Activated T-cell treated with anti-CD3 and anti-CD28 coated beads, Interleukin-2, amount 50 U/mL, for 48 hours (primary cell): ENCODE measurements at regions not wholly inside any gene's neighbourhood (a gene's known extent, or its start where the extent isn't known, plus 50 kb on each side); places are given as distances from the start of the nearest gene placed in this dataset.
"Not testable (repeated sequence)": the region's sequence is repeated elsewhere in the genome, so short reads cannot be mapped to it uniquely, and the experiment has no call there.

Source experiments
- DNase-seq, 2 experiments: peaks; one replicate each; pipeline ENCODE4 v3.0.0-alpha.2; 2020

DNA sequence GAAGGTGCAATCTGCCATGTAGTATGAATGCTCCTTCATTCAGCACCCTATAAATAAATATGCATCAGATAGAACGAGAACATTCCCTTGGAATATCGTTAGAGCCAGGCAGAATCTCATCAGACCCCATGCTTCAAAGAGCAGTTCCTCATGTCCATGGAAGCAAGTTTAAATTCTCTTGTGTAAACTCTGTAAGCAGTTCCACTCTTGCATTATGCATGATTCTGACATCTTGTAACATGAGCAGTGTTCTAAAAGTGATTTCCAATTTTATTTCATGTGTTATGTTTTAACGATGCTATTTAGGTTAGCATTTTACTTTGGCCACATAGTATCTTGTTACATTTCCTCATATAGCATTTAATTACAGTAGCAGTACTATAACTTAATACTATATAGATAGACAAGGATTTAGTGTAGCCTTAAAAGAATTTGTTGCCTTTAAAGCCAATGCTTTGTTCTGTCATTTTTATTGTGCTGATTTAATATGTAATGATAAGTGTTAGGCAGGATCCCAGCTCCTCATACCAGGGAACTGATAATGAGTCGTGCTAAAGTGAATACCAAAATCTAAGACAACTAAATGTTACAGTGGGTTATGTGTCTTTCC lies 161.2 kb upstream of the NECTIN3 start:
- no peak for DNase-seq

DNA sequence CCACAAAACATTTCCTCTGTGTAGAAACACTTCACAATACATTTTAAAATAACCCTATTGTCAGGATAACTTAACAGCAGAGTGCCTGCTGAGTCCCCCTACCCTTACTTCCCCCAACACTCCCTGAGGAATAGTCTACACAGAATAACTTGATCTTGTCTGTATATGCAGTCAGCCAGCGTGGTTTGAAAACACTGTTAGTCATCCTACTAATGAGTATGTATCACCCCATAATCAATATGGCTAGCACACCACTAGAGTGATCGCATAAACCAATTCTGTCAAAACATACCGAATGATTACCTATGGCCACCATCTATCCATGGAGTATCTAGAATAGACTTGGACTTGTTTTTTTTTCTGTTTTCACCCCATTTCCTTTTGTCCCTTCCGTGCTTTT lies 152.7 kb upstream of the NECTIN3 start:
- DNase-seq: no peak

DNA sequence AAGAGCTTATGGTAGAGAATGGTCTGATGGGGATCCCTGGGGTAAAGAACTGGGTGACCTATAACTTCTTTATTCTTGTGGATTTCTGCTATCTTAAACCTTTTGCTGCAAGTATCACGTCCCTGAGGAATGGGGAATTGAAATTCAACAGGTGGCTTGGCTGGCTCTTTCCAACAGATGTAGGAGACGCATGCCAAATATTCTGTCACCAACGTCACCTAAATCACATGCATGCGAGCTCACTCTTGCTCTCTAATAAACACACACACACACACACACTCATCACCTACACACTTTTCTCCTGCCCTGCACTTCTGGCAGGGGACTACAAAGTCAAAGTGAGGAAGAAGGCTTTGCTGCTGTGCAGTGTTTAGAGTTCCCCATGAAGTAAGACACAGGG lies 145.8 kb upstream of the NECTIN3 start:
- no peak for DNase-seq

DNA sequence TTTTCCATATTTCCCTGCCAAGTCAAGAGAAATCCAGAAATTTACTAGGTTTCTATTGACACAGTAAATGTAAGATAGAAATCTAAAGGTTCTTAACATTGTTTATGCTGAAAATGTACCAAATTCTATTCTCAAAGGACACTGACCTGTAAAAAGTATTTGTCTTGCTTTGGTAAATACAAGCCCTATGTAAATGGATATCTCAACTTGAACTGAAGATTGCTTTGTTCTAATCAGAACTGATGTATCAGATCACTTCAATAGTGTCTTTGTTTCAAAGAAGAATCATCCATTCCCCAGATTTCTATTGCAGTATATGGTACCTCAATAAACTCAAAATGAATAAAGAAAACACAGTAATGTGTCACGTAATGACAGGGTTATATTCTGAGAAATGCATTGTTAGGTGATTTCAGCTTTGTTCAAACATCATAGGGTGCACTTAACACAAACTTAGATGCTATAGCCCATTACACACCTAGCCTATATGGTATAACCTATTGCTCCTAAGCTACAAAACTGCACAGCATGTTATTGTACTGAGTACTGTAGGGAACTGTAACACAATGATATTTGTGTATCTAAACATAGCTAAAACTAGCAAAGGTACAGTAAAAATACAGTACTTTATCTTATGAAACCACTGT lies 143.5 kb upstream of the NECTIN3 start:
- no peak for DNase-seq

DNA sequence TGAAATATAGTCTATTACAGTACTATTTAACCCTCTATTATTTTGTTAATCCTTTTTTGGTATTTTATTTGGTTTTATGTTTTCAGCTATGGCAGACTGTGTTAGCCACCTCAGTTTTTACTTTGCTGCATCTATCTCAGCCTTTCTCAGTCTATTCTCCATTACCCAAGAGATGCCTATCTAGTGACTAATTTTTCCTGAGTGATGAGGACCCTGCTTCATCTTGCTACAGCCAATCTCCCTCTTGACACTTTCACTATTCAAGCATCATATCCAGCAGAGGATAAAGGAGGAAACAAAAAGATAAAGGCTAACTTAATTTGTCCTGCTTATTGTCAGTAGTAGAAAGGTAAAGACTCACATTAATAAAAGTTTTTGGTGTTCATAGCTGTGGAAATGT lies 141.8 kb upstream of the NECTIN3 start:
- no peak for DNase-seq

DNA sequence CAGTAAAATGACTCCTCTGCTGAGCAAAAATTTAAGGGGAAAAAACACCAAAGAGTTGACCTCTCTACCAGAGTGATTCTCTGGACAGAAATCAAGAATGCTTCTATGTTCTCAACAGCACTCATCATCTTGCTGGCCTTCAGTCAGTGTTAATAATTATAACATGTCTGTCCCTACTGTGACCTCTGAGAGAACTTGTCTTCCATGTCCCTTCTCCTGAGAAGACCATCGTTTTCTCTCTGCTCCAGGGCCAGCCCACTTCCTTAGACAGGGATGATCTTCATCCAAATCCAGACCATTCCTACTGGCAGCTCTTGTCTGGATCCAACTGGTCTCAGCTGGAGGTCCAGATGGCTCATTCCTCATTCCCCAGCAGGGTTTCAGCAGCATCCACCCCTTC lies 139.0 kb upstream of the NECTIN3 start:
- DNase-seq: no peak

DNA sequence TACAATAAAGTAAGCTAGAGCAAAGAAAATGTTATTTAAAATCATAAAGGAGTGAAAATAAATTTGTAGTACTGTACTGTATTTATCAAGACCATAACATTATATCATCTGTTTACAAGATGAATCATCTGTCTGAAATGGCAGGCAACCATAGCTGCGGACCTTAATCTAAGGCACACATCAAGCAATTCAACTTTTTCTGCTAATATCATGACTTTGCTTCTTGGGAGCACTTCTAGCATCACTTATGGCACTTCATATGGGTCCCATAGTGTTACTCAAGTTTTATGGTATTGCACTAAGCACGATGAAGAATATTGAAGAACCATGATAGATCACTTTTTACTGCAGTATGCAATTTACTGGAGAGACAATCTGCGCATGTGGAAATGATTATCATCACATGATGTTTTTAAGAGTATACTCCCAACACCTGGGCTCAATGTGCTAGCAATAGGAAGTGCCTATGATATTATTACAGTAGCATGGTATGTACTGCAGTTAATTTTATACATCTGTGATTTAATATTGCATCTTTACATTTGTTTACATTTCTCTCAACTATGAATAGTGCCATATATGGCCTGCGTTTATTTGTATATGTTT lies 137.7 kb upstream of the NECTIN3 start:
- no peak for DNase-seq

DNA sequence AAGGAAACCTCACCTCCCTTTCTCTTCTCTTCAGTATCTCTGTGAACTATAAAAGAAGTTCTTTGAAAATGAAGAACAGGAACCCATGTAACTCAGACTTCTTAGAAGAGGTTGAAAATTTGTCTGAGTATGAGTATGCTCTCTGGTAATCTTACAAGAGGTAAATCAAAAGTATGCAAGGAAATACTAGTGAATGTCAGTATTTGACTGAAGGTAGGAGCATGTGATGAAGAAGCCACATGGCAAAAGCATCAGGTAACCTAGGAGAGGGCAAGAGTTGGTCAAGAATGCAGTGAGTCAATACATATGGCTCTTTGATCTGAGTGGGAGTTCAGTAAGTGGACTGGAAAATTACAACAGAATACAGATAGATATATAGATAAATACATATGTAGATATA lies 133.0 kb upstream of the NECTIN3 start:
- no peak for DNase-seq

DNA sequence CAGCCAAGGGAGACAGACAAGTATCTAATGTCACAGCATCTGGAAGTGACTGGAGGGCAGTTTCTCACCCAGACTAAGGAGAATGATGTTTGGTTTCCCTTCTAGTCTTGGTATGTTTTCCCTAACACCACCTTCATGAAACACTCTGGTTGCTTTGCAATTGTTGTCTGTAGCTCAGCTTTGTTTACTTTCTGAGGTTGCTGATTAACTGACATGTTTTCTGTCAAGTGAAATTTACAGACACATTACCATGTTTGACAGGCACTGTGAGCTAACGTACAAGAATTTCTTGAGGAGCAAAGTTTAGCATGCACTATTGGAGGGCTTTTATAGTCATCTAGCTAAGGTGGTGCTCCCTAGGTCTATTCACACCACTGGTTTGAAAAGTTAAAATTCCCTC lies 131.6 kb upstream of the NECTIN3 start:
- DNase-seq: no peak

DNA sequence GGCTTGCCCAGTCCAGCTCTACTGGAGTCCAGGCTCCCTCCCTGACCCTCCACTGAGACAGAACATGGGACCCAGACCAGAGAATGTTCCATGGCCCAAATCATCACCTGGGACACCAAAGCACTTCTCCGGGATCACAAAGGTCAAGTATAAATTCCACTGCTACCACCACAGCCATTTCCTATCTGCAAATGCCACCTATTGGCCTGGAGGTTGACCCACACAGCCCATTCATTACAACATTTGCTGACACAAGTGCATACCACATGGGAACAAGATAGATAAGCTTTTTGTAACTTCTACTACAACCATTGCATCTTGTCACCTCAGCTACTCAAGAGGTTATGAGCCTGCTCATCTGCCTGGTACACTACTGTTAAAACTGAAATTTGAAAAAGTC lies 126.8 kb upstream of the NECTIN3 start:
- no peak for DNase-seq

DNA sequence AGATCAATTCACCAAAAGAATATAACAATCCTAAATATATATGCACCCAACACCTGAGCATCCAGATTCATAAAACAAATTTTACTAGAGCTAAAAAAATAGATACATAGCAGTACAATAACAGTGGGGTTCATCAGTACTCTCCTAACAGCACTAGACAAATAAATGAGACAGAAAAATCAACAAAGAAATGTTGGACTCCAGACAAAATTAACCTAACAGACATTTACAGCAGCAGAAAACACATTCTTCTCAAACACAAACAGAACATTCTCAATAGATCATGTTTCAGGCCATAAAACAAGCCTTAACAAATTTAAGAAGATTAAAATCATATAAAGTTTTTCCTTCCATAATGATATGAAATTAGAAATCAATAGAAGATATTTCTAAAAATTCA lies 124.8 kb upstream of the NECTIN3 start:
- DNase-seq: no peak

DNA sequence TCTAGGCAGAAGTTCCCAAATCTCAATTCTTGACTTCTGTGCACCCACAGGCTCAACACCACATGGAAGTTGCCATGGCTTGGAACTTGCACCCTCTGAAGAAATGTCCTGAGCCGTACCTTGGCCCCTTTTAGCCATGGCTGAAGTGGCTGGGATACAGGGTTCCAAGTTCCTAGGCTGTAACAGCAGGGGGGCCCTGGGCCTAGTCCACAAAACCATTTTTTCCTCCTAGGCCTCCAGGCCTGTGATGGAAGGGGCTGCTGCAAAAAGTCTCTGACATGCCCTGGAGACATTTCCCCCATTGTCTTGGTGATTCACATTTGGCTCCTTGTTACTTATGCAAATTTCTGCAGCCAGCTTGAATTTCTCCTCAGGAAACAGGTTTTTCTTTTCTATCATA lies 122.4 kb upstream of the NECTIN3 start:
- not testable (repeated sequence) for DNase-seq

DNA sequence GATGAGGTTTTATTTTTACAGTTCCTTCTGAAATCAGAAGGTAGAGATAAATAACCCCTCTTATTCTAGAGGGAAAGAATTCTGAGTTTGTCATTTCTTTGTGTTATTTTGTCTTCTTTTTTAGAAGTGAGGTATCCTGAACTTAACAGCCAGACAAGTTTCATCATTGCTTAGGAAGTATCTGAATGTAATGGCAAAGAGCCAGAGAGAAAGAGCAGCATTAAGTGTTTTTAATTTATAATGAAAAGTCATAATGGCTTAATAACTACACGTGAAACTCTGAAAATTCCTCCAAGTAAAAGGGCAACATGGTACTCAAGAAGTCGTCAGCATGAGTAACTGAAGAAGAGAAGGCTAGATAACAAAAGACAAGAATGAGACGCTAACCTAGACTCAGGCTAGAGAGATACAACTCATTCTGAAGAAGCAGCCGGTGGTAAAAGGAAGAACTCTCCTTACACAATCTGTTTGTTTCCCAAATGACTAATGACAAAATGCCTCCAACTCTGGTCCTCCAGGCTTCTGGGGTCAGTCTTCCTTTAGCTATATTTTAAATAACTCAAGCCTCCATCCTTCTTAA lies 116.2 kb upstream of the NECTIN3 start:
- no peak for DNase-seq

DNA sequence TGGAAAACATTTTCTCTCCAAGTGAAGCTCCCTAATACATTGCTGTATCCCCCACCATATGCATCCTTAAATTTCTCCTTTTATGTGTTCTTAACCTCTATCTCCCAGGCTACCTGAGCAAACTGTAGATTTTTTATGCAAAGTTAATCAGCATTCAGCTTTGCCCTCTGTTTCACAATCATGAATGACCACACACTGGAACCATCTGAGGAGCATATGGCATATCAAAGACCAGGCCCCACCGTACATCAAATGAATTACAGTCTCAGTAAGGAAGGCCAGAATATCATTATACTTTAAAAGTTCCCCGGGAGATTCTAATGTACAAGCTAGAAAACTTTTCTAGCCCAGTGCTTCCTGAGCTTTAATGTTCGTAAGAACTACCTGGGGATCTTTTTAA lies 115.5 kb upstream of the NECTIN3 start:
- no peak for DNase-seq

DNA sequence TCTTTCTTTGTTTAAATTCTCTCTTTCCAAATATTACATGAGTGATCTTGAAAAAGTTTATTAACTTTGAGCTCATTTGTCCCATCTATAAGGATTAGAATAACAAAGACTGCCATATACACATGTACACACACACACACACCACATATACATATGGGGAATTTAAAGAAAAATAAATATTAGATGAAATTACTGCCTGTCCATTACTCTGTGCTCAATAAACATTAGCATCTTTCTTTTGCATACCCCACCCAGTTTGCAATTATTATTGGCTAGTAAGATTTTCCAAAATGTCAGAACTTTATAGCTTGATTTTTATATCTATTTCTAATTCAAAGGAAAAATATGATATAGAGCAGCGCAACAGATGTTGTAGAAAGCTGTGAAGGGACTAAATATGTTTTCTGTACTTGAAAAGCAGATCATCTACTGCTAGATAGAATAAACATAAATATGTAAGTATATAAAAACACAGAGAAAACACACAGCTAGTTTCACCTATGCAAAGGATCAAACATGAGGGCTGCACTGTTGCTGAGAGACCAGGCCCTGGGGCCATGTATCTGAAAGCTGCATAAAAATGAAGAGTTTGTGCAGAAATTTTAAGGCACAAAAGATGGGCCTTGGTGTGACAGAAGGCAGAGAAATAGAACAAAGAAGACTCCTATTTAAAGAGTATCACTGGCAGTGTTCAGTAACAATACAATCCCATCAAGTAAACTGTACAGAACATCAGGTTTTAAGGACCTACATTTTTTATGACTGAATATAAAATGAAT lies 114.2 kb upstream of the NECTIN3 start:
- no peak for DNase-seq

DNA sequence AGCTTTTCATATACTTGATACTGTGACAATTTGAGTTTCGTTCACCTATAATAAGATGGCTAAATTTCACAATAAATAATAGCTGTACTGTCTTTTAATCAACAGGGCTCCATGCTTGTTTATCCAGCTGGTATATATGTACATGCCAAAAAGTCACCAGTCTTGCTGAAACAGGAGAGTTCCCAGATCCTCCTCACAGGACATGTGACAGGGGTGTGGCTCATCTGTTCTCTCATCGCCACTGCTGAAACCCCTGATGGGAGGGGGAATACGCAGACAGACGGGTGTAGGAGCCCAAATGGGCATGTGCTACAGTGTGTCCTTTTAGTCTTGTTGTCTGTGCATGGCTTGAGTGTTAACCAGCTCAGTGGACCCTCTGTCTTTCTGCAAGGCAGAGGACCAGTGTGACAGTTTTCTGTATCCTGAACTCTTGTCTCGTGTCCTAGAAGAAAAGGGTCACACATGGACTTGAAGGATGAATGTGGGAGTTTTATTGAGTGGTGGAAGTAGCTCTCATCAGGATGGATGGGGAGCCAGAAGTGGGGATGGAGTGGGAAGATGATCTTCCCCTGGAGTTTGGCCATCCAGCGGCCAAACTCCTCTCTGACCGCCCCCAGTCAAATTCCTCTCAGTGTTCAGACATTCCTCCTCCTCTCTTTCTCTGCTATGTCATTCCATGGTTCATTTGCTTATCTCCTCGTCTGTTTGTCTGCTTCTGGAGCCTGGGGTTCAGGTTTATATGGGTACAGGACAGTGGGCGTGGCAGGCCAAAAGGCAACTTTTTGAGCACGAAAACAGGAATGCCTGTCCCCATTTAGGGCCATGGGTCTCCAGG lies 113.1 kb upstream of the NECTIN3 start:
- no peak for DNase-seq

DNA sequence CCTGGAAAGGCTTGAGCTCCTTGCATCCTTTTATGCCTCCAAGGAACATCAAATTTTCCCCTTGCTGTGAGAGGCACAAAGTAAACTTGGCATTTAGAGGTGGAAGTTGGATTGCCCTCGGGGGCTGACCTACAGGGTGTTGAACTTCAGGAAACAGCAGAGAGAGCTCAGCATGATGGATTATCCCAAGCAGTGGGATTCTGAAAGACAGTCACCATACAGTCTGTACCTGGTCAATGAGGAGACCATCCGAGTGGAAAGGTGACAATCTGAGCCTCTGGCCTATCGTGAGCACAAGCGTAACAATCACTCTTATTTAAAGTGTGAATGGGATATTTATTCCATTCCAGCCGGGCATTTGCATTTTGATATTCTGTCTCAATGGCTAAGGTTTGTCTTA lies 105.6 kb upstream of the NECTIN3 start:
- DNase-seq: no peak

DNA sequence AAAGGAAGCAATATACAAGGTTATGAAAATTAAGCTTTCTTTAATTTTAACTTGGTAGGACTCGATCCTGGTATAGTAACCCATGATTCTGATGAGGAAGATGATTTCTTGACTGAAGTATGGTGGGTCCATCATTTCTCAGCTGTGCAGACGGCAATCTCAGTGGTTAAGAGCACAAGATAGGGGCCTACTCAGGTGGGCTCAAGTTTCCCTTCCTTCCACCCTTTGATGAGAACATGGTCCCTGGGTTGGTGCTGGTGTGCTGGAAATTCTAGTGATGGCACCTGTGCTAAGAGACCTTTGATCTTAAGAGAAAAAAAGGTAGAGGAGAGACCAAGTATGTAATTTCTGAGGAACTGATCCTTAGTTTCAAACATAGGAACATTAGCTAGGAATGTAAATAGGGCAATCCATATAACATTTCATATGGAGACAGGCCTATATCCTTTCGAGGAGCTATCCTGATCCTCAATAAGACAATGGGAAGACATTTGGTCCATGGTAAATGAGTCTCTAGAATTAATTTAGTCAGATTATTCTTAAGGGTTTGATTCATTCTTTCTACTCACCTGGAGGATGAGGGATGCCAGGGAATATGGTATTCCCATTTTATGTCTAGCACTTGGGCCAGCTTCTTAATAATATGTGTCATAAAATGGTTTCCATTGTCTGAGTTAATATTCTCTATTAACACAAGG lies 104.5 kb upstream of the NECTIN3 start:
- DNase-seq: no peak

DNA sequence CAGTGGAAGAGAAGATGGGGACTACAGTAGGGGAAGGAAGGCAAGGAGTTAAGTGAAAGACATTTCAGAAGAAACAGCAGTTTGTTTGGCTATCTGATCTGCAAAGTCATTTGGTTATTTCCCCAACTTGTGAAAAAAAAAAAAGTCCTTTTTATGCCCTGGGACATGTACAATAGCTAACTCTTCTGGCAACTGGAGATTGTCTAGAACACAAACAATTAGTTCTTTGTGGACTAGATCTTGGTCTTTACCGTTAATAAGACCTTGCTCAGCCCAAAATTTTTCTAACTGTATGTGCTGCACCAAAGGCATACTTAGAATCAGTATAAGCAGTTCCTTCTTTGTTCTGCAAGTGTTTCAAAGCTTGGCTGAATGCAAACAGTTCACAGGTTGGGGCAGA lies 103.5 kb upstream of the NECTIN3 start:
- no peak for DNase-seq

DNA sequence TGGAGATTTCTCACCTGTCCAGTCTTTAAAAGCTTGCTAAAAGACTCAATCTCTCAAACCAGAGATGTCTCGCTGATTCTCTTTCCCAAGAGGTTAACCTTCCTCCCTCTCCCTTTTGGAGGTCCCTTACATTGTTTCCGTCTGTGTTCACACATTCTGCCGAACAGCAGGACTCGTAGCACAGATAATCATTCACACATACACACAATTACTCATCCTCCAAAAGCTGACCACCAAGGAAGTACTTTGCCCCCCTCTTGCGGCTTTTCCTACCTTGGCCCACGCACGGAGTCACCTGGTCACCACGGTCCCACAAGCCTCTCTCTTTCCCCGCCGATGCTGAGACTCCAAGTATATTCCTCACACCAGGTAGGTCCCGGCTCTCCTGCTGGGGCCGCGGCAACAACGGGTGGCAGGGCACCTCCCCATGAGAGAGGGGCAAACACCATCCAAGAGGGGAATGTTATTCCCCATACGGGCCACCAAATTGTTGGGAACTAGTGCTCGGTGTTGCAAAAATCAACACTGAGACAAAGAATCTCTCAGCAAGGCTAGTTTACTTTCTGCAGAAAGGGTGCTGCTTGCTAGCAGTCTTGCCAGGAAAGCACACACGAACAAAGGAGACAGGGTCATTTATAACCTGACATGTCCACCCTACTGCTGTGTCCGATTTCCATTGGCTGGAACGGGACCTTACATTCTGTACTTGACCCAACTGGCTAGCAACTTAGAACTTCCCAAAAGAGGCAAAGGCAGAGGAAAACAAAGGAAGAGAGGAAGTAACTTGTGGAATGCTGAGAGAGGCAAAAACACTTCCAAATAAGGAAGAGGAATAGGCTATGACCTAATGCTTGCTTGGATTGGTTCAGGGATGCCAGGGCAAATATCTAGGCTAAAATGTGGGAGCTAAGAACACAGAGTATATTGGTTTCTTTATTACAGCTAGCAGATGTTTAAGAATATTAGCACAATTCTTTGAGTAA lies 102.1 kb upstream of the NECTIN3 start:
- no peak for DNase-seq
